Gastroesophageal sphincter (tissue), 3 donors: ENCODE measurements at regions not wholly inside any gene's neighbourhood (a gene's known extent, or its start where the extent isn't known, plus 50 kb on each side); places are given as distances from the start of the nearest gene placed in this dataset.

Experiments used
- POLR2A ChIP-seq, 2 donors: fragments of 450-650 bp; IDR thresholded peaks; one replicate each; pipeline ENCODE4 v1.6.1; 2017; ENCODE audit warnings: antibody characterized with exemption in 2 of 2, mild to moderate bottlenecking in 2 of 2, moderate library complexity in 1 of 2
- POLR2AphosphoS5 ChIP-seq: sonication (generic); formaldehyde crosslinking; IDR thresholded peaks from one replicate; pipeline ENCODE4 v1.6.1; 2017; ENCODE audit warnings: antibody characterized with exemption
- TF ChIP-seq, protein P1 (sequence below), 4 experiments: fragments of 200-600 bp in 2 of 4; fragments of 450-650 bp in 2 of 4; sonication (generic) in 1 of 4; IDR thresholded peaks; one replicate each; pipeline ENCODE4 v1.5.1; 2017 to 2019; ENCODE audit warnings: antibody characterized with exemption in 4 of 4, mild to moderate bottlenecking in 2 of 4, moderate library complexity in 2 of 4

DNA sequence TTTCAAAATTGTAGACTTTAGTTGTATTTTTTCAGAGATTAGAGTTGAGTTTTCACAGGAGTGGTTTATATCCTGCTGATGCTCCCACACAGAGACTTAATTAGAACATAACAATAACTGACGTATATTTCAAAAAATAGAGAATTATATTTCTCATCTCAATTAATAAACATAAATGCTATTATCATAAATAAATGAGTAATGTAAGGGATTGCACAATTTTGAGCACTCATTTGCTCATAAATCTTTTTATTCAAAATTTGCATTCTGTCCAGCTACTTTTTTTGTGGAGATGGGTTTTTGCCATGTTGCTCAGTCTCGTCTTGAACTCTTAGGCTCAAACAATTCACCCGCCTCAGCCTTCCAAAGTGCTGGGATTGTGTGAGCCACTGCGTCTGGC lies 515.7 kb upstream of the RORB start:
- no peak for TF ChIP-seq POLR2AphosphoS5
- TF ChIP-seq, protein P1, sequence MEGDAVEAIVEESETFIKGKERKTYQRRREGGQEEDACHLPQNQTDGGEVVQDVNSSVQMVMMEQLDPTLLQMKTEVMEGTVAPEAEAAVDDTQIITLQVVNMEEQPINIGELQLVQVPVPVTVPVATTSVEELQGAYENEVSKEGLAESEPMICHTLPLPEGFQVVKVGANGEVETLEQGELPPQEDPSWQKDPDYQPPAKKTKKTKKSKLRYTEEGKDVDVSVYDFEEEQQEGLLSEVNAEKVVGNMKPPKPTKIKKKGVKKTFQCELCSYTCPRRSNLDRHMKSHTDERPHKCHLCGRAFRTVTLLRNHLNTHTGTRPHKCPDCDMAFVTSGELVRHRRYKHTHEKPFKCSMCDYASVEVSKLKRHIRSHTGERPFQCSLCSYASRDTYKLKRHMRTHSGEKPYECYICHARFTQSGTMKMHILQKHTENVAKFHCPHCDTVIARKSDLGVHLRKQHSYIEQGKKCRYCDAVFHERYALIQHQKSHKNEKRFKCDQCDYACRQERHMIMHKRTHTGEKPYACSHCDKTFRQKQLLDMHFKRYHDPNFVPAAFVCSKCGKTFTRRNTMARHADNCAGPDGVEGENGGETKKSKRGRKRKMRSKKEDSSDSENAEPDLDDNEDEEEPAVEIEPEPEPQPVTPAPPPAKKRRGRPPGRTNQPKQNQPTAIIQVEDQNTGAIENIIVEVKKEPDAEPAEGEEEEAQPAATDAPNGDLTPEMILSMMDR (IDR thresholded peaks at IDR 0.05): no peak
- TF ChIP-seq POLR2A (IDR thresholded peaks at IDR 0.05): no peak
